ENCODE measurements at regions not wholly inside any gene's neighbourhood (a gene's known extent, or its start where the extent isn't known, plus 50 kb on each side); places are given as distances from the start of the nearest gene placed in this dataset.

GRCh38 chr5:63760965-63761364 is 201.3 kb downstream of the HTR1A start:
- Histone ChIP-seq H2BK120ac (ENCODE audit: low read depth, low read length) (no peak overlapping the region), H3K9ac (ENCODE audit: low read depth, low read length) (no peak overlapping the region), H3K18ac (ENCODE audit: low read depth, low read length) (no peak overlapping the region), H3K27me3 (ENCODE audit: control insufficient read depth, insufficient read depth, low read length) (no peaks in the 10 kb centered on the region), H2BK5ac (ENCODE audit: low read depth, low read length, poor library complexity, severe bottlenecking) (no peak overlapping the region), H3K4me3 (ENCODE audit: insufficient read depth, low read depth, low read length) (no peak overlapping the region), H3K79me1 (ENCODE audit: low read depth in 1 of 2, low read length in 2 of 2) (no peaks in the 10 kb centered on the region), H2AFZ (replicated peaks; ENCODE audit: low read length, poor library complexity) (no peak overlapping the region), H2AK9ac (replicated peaks; ENCODE audit: low read depth, low read length, poor library complexity) (no peak overlapping the region), H3K9me1 (ENCODE audit: insufficient read depth, low read length) (no peaks in the 10 kb centered on the region), H2BK15ac (ENCODE audit: low read depth, low read length) (no peak overlapping the region), H3K23ac (ENCODE audit: low read depth, low read length) (no peak overlapping the region), H3K27ac (ENCODE audit: insufficient read depth, low read length) (no peak overlapping the region), H3K56ac (ENCODE audit: extremely low read depth, insufficient read depth, low read length) (no peak overlapping the region), H3K4ac (ENCODE audit: low read depth, low read length) (no peak overlapping the region), H3K4me2 (ENCODE audit: low read depth, low read length) (no peak overlapping the region), H4K5ac (ENCODE audit: low read depth, low read length) (no peak overlapping the region), H4K8ac (ENCODE audit: low read depth in 2 of 2, low read length in 2 of 2) (no peak overlapping the region), H2BK20ac (ENCODE audit: low read depth, low read length) (no peak overlapping the region), H3K36me3 (ENCODE audit: control insufficient read depth, insufficient read depth, low read length) (no peaks in the 10 kb centered on the region), H2AK5ac (ENCODE audit: low read depth, low read length) (no peak overlapping the region), H4K20me1 (ENCODE audit: insufficient read depth, low read length) (no peaks in the 10 kb centered on the region), H3K14ac (replicated peaks; ENCODE audit: low read depth, low read length) (no peak overlapping the region), H4K91ac (ENCODE audit: insufficient read depth, low read depth, low read length) (no peak overlapping the region), H3K4me1 (ENCODE audit: control insufficient read depth, insufficient read depth, low read length) (no peaks in the 10 kb centered on the region), H3K9me3 (ENCODE audit: control insufficient read depth, insufficient read depth, low read length) (peaks cover 5% of the 10 kb centered on the region; the same call in 1 of the 2 replicates)
- ChIA-PET CTCF (no interaction called here), POLR2A (ENCODE audit: unreplicated experiment) (interaction anchor here (0.6 kb wide), 1 partner anchor 51 kb away, joined by 3 read pairs; no protein-coding TSS in a partner anchor)
- TF ChIP-seq USF2 (IDR thresholded peaks at IDR 0.05; ENCODE audit: low read depth, low read length) (no peak), RAD21 (IDR thresholded peaks at IDR 0.05; ENCODE audit: low read length) (no peak), BHLHE40 (IDR thresholded peaks at IDR 0.05; ENCODE audit: low read depth, low read length) (no peak), FOS (IDR thresholded peaks at IDR 0.05; ENCODE audit: low read depth, low read length) (no peak), MXI1 (IDR thresholded peaks at IDR 0.05; ENCODE audit: borderline replicate concordance, low read depth, low read length) (no peak), CHD1 (IDR thresholded peaks at IDR 0.05; ENCODE audit: low read depth, low read length) (no peak)
- no CpG with 5 or more reads among the region's 5 CpGs for WGBS, 2 experiments (ENCODE audit: extremely low coverage in 2 of 2, insufficient read length in 1 of 2)
- in situ Hi-C loops (cut with MboI; ENCODE audit: low sequenced_read_pairs) = no loop called here
- BruUV-seq (replicated peaks) = no TSS peak
- dilution Hi-C loops (cut with HindIII; ENCODE audit: low sequenced_read_pairs, unreplicated experiment) = no loop called here
- DNase-seq (no peak), ATAC-seq (ENCODE audit: low read depth) (no peak)
- intact Hi-C loops (cut with micrococcal nuclease) = no loop called here

Data from IMR-90 (cell line).